ENCODE measurements at regions not wholly inside any gene's neighbourhood (a gene's known extent, or its start where the extent isn't known, plus 50 kb on each side); places are given as distances from the start of the nearest gene placed in this dataset.

- TF ChIP-seq CTCF (IDR thresholded peaks at IDR 0.05) (no peak), POLR2A (IDR thresholded peaks at IDR 0.05) (no peak)
Observed at GRCh38 chr12:58781609-58782008, 138.7 kb downstream of the LRIG3 start.
